Gastrocnemius medialis (tissue), 4 donors: ENCODE measurements at regions not wholly inside any gene's neighbourhood (a gene's known extent, or its start where the extent isn't known, plus 50 kb on each side); places are given as distances from the start of the nearest gene placed in this dataset.

Experiments used
- ATAC-seq, 2 donors: fragments of 150-250 bp; one replicate each; pipeline ENCODE4 v1.9.1; 2016
- DNase-seq, 2 donors: peaks; one replicate each; pipeline ENCODE4 v3.0.0-alpha.2; 2019
- H3K27ac ChIP-seq, 4 donors: fragments of 200-600 bp; sonication (generic); 1 replicate in 1 of 4; 2 replicates in 3 of 4; pipeline ENCODE4 v1.5.1; 2016 to 2018; ENCODE audit warnings: mild to moderate bottlenecking in 2 of 4, moderate library complexity in 1 of 4
- H3K27me3 ChIP-seq, 3 donors: fragments of 200-600 bp; sonication (generic) in 2 of 3; 1 replicate in 1 of 3; 2 replicates in 2 of 3; pipeline versions ENCODE4 v1.5.1 to v1.6.0; 2016 to 2019; ENCODE audit warnings: mild to moderate bottlenecking in 1 of 3, moderate library complexity in 1 of 3
- H3K36me3 ChIP-seq, 2 donors: fragments of 200-600 bp; sonication (generic) in 1 of 2; one replicate each; pipeline ENCODE4 v1.5.1; 2017 to 2018
- H3K4me1 ChIP-seq, 2 donors: fragments of 200-600 bp; sonication (generic) in 1 of 2; one replicate each; pipeline ENCODE4 v1.5.1; 2016 to 2017; ENCODE audit warnings: mild to moderate bottlenecking in 2 of 2
- H3K4me3 ChIP-seq, 4 donors: fragments of 200-600 bp; sonication (generic) in 3 of 4; 1 replicate in 1 of 4; 2 replicates in 3 of 4; pipeline ENCODE4 v1.5.1; 2016 to 2019; ENCODE audit warnings: mild to moderate bottlenecking in 2 of 4
- H3K9me3 ChIP-seq, 3 donors: fragments of 200-600 bp; sonication (generic) in 2 of 3; 1 replicate in 1 of 3; 2 replicates in 2 of 3; pipeline ENCODE4 v1.5.1; 2016 to 2019
- CTCF ChIP-seq, 5 experiments: fragments of 450-650 bp in 3 of 5; fragments of 200-600 bp in 2 of 5; sonication (generic) in 2 of 5; IDR thresholded peaks in 4 of 5; conservative IDR thresholded peaks in 1 of 5; 1 replicate in 4 of 5; 2 replicates in 1 of 5; pipeline ENCODE4 v1.5.1; 2016 to 2019; ENCODE audit warnings: antibody characterized with exemption in 5 of 5, mild to moderate bottlenecking in 3 of 5, moderate library complexity in 3 of 5
- POLR2A ChIP-seq, 2 donors: fragments of 450-650 bp; IDR thresholded peaks; one replicate each; pipeline ENCODE4 v1.6.1; 2017; ENCODE audit warnings: antibody characterized with exemption in 2 of 2, mild to moderate bottlenecking in 2 of 2, moderate library complexity in 2 of 2
- in situ Hi-C, 4 donors: fragments of 200-750 bp; cut with MboI; loops; one replicate each; pipeline versions ENCODE4 v1.15.0 to v1.8.0; 2017; ENCODE audit warnings: low sequenced_read_pairs in 4 of 4
- intact Hi-C: fragments of 100-400 bp; cut with DNase I; formaldehyde crosslinking; loops from one replicate; pipeline ENCODE4 v1.15.1; 2023; ENCODE audit warnings: low total_unique reads

- Histone ChIP-seq H3K36me3 (no peaks in the 10 kb centered on the region), H3K27me3 (no peaks in the 10 kb centered on the region), H3K4me3 (no peak overlapping the region), H3K27ac (no peak overlapping the region), H3K4me1 (no peaks in the 10 kb centered on the region), H3K9me3 (no peaks in the 10 kb centered on the region)
- ATAC-seq, result no peak
- TF ChIP-seq CTCF (IDR thresholded peaks at IDR 0.05 in 4 of 5, conservative IDR thresholded peaks at IDR 0.05 in 1 of 5) (no peak), POLR2A (IDR thresholded peaks at IDR 0.05) (no peak)
- DNase-seq, result no peak
- in situ Hi-C loops (no loop called here), intact Hi-C loops (no loop called here)
These were observed 426.6 kb upstream of the CDH11 start for GRCh38 chr16:65548470-65548869.

- in situ Hi-C loops, result no loop called here
- no peak overlapping the region for H3K4me3 ChIP-seq
- H3K4me1 ChIP-seq, result no peaks in the 10 kb centered on the region
- no peaks in the 10 kb centered on the region for H3K27me3 ChIP-seq
- TF ChIP-seq POLR2A (IDR thresholded peaks at IDR 0.05), result no peak
- TF ChIP-seq CTCF (IDR thresholded peaks at IDR 0.05 in 4 of 5, conservative IDR thresholded peaks at IDR 0.05 in 1 of 5), result no peak
- no peaks in the 10 kb centered on the region for H3K36me3 ChIP-seq
- intact Hi-C loops, result no loop called here
- H3K27ac ChIP-seq, result no peak overlapping the region
- ATAC-seq (no peak), DNase-seq (no peak)
- H3K9me3 ChIP-seq, result no peaks in the 10 kb centered on the region
These were observed 426.0 kb upstream of the CDH11 start for GRCh38 chr16:65547772-65548446.

GRCh38 chr16:65546353-65546791 is 424.5 kb upstream of the CDH11 start:
- intact Hi-C loops, result no loop called here

GRCh38 chr16:65545413-65545956 is 423.6 kb upstream of the CDH11 start:
- no peaks in the 10 kb centered on the region for H3K9me3 ChIP-seq
- TF ChIP-seq CTCF (IDR thresholded peaks at IDR 0.05 in 4 of 5, conservative IDR thresholded peaks at IDR 0.05 in 1 of 5), result no peak
- no peak for TF ChIP-seq POLR2A (IDR thresholded peaks at IDR 0.05)
- no peak overlapping the region for H3K4me3 ChIP-seq
- no peaks in the 10 kb centered on the region for H3K27me3 ChIP-seq
- H3K27ac ChIP-seq, result no peak overlapping the region
- intact Hi-C loops (no loop called here), in situ Hi-C loops (no loop called here)
- H3K36me3 ChIP-seq, result no peaks in the 10 kb centered on the region
- DNase-seq, result no peak
- no peaks in the 10 kb centered on the region for H3K4me1 ChIP-seq
- no peak for ATAC-seq

More at GRCh38 chr16:65546353-65546791, 424.5 kb upstream of the CDH11 start:
- Histone ChIP-seq H3K36me3 (no peaks in the 10 kb centered on the region), H3K9me3 (no peaks in the 10 kb centered on the region), H3K27me3 (no peaks in the 10 kb centered on the region), H3K27ac (no peak overlapping the region), H3K4me1 (no peaks in the 10 kb centered on the region), H3K4me3 (no peak overlapping the region)
- in situ Hi-C loops, result no loop called here
- TF ChIP-seq POLR2A (IDR thresholded peaks at IDR 0.05) (no peak), CTCF (IDR thresholded peaks at IDR 0.05 in 4 of 5, conservative IDR thresholded peaks at IDR 0.05 in 1 of 5) (no peak)
- DNase-seq, result no peak
- ATAC-seq, result no peak
